ENCODE measurements at regions not wholly inside any gene's neighbourhood (a gene's known extent, or its start where the extent isn't known, plus 50 kb on each side); places are given as distances from the start of the nearest gene placed in this dataset.

DNA sequence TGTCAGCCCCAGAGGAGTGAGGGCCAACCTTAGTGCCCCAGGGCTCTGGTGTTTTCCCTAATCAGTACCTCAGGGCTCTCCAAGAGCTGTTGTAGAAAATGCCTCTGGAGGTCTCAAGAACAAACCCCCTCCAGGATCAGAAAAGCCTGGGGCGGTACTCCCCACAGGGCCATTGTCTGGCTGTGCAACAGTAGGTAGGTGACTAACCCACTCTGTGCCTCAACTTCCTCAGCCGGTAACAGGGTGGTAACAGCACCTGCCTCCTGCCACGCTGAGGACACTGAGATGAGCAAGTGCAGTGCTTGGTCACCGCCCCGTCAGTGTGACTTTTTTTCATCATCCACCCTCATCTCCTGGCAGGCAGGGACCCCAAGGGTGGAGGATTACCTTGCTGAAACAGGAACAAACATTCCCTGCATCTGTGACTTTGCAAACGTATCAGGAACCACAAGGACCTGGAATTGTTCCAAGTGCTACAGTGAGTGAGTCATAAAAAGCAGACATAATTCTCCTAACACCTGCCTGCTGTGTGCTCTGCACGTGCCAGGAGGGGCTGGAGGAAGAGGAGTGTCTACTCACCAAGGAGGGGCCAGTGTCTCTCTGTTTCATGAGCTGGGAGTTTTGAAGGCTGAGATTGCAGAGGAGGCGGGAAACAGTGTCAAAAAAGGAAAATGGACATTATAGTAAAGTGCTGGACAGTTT, 440.8 kb downstream of the NPHP4 start:
- TF ChIP-seq, protein P1, sequence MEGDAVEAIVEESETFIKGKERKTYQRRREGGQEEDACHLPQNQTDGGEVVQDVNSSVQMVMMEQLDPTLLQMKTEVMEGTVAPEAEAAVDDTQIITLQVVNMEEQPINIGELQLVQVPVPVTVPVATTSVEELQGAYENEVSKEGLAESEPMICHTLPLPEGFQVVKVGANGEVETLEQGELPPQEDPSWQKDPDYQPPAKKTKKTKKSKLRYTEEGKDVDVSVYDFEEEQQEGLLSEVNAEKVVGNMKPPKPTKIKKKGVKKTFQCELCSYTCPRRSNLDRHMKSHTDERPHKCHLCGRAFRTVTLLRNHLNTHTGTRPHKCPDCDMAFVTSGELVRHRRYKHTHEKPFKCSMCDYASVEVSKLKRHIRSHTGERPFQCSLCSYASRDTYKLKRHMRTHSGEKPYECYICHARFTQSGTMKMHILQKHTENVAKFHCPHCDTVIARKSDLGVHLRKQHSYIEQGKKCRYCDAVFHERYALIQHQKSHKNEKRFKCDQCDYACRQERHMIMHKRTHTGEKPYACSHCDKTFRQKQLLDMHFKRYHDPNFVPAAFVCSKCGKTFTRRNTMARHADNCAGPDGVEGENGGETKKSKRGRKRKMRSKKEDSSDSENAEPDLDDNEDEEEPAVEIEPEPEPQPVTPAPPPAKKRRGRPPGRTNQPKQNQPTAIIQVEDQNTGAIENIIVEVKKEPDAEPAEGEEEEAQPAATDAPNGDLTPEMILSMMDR (IDR thresholded peaks at IDR 0.05; ENCODE audit: low read depth, low read length, poor library complexity, severe bottlenecking), result no peak
- TF ChIP-seq EZH2phosphoT487 (IDR thresholded peaks at IDR 0.05; ENCODE audit: borderline replicate concordance, low read length), result no peak

Measured in DOHH2 (cell line).